ENCODE measurements at regions not wholly inside any gene's neighbourhood (a gene's known extent, or its start where the extent isn't known, plus 50 kb on each side); places are given as distances from the start of the nearest gene placed in this dataset.

GRCh38 chr11:59302991-59303390, 55.7 kb upstream of the OR5AN1 start:
- peaks cover 8% of the 10 kb centered on the region for H3K27me3 ChIP-seq (ENCODE audit: insufficient read depth, low read depth, severe bottlenecking)
- H3K9me3 ChIP-seq (ENCODE audit: severe bottlenecking) = no peaks in the 10 kb centered on the region
- no peak overlapping the region for H3K4me3 ChIP-seq (ENCODE audit: low read depth, low read length)
- no peaks in the 10 kb centered on the region for H3K36me3 ChIP-seq
- no peak overlapping the region for H3K27ac ChIP-seq
- TF ChIP-seq CTCF (IDR thresholded peaks at IDR 0.05; ENCODE audit: low read depth, low read length) = no peak
- DNase-seq = no peak

GRCh38 chr11:59295435-59295834, 63.3 kb upstream of the OR5AN1 start:
- no peak for TF ChIP-seq CTCF (IDR thresholded peaks at IDR 0.05; ENCODE audit: low read depth, low read length)
- DNase-seq = no peak
- Histone ChIP-seq H3K4me3 (ENCODE audit: low read depth, low read length) (no peak overlapping the region), H3K27ac (no peak overlapping the region), H3K36me3 (no peaks in the 10 kb centered on the region), H3K27me3 (ENCODE audit: insufficient read depth, low read depth, severe bottlenecking) (peaks cover 23% of the 10 kb centered on the region), H3K9me3 (ENCODE audit: severe bottlenecking) (no peaks in the 10 kb centered on the region)

GRCh38 chr11:59292611-59293010, 66.1 kb upstream of the OR5AN1 start:
- no peak overlapping the region for H3K27ac ChIP-seq
- no peak for TF ChIP-seq CTCF (IDR thresholded peaks at IDR 0.05; ENCODE audit: low read depth, low read length)
- peaks cover 45% of the 10 kb centered on the region for H3K27me3 ChIP-seq (ENCODE audit: insufficient read depth, low read depth, severe bottlenecking)
- DNase-seq = no peak
- no peaks in the 10 kb centered on the region for H3K9me3 ChIP-seq (ENCODE audit: severe bottlenecking)
- no peak overlapping the region for H3K4me3 ChIP-seq (ENCODE audit: low read depth, low read length)
- no peaks in the 10 kb centered on the region for H3K36me3 ChIP-seq

GRCh38 chr11:59291228-59291627, 67.5 kb upstream of the OR5AN1 start:
- Histone ChIP-seq H3K4me3 (ENCODE audit: low read depth, low read length) (no peak overlapping the region), H3K27ac (no peak overlapping the region), H3K36me3 (no peaks in the 10 kb centered on the region), H3K9me3 (ENCODE audit: severe bottlenecking) (no peaks in the 10 kb centered on the region), H3K27me3 (ENCODE audit: insufficient read depth, low read depth, severe bottlenecking) (peaks cover 50% of the 10 kb centered on the region)
- no peak for DNase-seq
- no peak for TF ChIP-seq CTCF (IDR thresholded peaks at IDR 0.05; ENCODE audit: low read depth, low read length)

GRCh38 chr11:59289356-59290181, 69.1 kb upstream of the OR5AN1 start:
- Histone ChIP-seq H3K36me3 (no peaks in the 10 kb centered on the region), H3K4me3 (ENCODE audit: low read depth, low read length) (no peak overlapping the region), H3K9me3 (ENCODE audit: severe bottlenecking) (no peaks in the 10 kb centered on the region), H3K27me3 (ENCODE audit: insufficient read depth, low read depth, severe bottlenecking) (peaks cover 62% of the 10 kb centered on the region), H3K27ac (no peak overlapping the region)
- DNase-seq = no peak
- no peak for TF ChIP-seq CTCF (IDR thresholded peaks at IDR 0.05; ENCODE audit: low read depth, low read length)
